HG02571 (cell line): ENCODE measurements at regions not wholly inside any gene's neighbourhood (a gene's known extent, or its start where the extent isn't known, plus 50 kb on each side); places are given as distances from the start of the nearest gene placed in this dataset.

ENCODE experiments used
- ATAC-seq: cut with Tn5 transposase; IDR thresholded peaks from one replicate; pipeline ENCODE4 v1.9.1; 2021; ENCODE audit warnings: mild to moderate bottlenecking, moderate library complexity; ENCODE audit not compliant: unreplicated experiment

DNA sequence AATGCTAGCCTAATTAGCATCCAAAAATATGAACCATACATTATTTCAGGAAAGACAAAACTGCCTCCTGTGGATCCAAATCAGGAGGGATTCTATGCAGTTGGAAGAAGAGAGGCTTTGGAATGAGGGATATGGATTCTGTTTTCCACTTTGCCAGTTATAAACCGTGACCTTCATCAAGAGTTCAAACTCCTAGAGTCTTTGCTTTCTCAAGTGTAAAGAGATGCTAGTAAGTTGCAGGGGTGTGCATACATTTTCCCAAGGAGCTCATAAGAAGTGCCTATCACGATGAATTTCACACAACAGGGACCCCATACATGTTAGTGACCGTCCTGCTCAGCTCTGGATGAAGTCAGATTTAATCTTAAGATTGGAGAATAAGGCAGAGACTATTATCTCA lies 542.5 kb downstream of the SOX11 start:
- no peak for ATAC-seq

DNA sequence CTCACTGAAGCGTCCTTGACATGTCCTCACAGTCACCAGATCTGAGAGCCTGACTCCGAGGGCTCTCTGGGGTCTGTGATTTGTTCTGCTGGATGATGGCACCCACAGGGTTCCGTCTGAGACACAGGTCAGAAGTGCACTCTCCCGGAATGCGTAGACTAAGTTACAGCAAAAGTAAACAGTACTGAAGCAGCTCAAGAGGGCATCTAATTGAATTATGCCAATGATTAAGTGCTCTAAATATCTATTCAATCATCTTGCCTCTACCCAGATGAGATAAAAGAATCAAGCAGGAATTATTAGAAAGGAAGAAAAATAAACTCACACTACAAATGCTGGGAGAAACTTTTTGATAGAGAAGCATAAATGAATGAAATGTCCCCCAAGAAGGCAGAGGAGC lies 544.1 kb downstream of the SOX11 start:
- no peak for ATAC-seq

GRCh38 chr2:6237039-6237660 lies 545.0 kb downstream of the SOX11 start:
- ATAC-seq = no peak

- no peak for ATAC-seq
These were observed 557.4 kb downstream of the SOX11 start for GRCh38 chr2:6249557-6249956.

DNA sequence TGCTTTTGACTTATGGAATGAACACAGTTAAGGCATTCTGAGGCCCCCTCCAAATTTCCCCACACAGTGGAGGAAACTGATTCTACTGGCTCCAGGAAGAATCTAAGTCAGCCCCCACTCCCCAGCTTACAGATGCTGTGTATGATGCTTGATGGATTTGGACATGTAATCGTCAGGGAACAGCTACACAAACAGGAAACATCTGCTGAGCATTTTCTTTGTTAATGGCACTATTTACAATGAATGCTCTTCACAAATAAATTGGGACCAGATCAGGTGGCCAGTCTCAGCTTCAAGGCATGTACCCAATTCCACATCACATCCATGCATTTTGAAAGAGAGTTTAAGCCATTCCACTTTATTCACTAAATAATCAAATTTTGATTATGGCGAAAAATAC lies 562.3 kb downstream of the SOX11 start:
- ATAC-seq = no peak

DNA sequence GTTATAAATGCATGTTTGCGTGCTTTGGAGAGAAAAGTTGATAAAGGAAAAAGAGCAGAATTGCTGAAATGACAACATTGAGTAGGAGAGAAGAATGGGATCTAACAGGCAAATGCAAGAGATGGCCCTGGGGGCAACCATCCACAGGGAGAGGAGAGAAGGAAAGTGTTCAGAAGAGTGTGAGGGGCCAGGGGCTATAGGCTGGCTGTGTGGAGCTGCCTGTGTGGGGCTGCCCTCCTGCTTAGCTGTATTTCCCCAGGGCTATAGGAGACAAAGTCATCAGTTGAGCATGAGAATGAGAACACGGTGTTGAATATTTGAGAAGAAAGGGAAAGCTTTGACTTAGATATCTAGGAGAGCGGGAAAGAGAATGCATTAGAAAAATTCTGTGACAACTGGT lies 572.0 kb downstream of the SOX11 start:
- no peak for ATAC-seq

- ATAC-seq = no peak
These were observed 584.2 kb downstream of the CMPK2 start for GRCh38 chr2:6281524-6281923.

- no peak for ATAC-seq
These were observed 582.4 kb downstream of the CMPK2 start for GRCh38 chr2:6283259-6283658.

GRCh38 chr2:6287406-6287805 lies 578.3 kb downstream of the CMPK2 start:
- no peak for ATAC-seq

GRCh38 chr2:6288791-6289190 lies 576.9 kb downstream of the CMPK2 start:
- no peak for ATAC-seq

- ATAC-seq = no peak
These were observed 575.3 kb downstream of the CMPK2 start for GRCh38 chr2:6290217-6291015.

DNA sequence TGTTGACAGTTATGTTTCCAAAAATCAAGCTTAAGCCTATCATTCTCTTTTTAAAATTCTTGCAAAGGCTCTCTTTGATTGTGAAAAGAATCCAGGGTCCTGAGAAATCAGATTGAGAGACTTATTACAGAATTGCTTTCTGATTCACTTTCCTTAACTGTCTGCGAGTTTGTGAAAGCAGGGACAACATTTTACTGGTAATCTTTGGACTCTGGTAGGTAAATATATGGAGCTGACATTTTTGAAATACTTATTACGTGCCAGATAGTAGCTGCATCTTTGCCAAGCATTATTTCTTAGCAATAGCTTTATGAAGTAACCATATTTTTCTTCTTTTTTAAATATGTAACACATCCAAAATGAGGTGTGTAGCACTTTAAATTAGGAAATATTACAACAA lies 570.9 kb downstream of the CMPK2 start:
- ATAC-seq = no peak

DNA sequence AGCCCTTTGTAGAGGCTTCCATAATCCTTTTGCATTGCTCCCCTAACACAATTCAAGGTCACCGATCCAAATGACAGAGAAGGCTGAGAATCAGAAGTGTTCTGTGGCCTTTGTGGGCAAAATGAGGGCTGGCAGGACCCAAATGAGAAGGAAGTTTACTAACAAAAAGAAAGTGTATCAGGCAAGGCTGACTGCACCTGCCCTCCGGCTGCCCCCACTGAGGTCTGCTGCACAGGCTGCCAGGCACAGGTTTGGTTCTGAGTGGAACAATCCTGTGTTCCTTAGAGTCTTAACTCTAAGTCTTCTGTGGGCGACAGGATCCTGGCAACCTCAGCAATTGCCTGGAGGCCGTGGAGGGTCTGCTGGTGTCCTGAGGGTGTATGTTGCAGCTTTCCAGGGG lies 568.5 kb downstream of the CMPK2 start:
- no peak for ATAC-seq

- ATAC-seq = no peak
These were observed 564.3 kb downstream of the CMPK2 start for GRCh38 chr2:6301426-6301825.

DNA sequence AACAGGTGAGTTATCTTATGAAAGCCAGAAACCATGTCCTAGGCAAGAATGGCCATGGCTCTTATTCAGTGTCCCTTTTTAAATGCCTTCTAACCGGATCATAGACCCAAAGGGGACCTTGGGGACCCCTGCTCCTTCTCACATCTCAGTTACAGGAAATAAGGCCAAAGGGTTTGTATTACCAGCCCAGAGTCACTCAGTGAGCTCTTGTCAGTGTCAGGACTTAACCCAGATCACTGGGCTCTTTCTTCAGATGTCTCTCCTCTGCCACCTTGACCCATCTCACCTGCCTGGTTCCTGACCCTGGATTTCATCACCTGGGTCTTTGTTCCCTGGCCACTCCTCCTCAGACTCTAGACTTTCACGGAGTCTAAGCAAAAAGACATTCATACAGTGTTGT lies 556.7 kb downstream of the CMPK2 start:
- no peak for ATAC-seq

DNA sequence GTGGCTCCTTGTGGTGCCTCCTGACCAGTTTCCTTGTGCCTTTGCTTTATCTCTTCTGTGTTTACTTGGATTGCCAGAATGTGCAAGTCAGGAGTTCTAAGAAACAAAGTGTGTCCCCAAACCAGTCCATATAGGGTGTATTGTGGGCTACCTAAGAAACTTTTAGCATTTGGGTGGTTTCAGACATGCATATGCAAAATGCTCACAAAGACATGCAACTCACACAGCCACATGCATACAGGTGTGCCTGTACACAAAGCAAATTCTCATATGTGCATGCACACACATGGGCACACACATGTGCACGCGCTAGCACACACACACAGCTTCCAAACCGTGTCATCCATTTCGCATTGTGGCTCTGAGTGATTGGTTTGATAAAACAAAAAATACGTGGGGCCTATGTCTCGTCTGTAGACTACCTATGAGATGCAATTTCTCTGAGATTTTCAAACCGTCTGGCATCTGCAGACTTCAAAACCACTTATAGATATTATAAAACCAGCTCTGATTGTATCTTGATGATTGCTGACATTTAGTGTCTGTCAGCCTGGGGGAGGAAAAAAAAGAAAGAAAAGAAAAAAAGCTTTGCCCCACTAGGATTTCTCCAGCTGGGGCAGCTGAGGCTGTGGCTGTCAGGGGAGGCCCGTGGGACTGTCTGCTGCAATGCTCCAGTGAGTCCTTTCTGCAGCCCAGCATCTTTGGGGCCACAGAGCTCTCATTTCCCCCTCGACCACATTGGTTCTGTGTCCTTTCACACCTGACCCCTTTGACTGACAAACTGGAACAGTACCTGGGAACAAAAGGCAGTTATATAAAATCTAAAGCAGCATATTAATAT lies 556.1 kb downstream of the CMPK2 start:
- ATAC-seq = peak; percentile 60

- ATAC-seq = no peak
These were observed 555.2 kb downstream of the CMPK2 start for GRCh38 chr2:6310256-6311215.

- no peak for ATAC-seq
These were observed 553.3 kb downstream of the CMPK2 start for GRCh38 chr2:6312367-6312766.

DNA sequence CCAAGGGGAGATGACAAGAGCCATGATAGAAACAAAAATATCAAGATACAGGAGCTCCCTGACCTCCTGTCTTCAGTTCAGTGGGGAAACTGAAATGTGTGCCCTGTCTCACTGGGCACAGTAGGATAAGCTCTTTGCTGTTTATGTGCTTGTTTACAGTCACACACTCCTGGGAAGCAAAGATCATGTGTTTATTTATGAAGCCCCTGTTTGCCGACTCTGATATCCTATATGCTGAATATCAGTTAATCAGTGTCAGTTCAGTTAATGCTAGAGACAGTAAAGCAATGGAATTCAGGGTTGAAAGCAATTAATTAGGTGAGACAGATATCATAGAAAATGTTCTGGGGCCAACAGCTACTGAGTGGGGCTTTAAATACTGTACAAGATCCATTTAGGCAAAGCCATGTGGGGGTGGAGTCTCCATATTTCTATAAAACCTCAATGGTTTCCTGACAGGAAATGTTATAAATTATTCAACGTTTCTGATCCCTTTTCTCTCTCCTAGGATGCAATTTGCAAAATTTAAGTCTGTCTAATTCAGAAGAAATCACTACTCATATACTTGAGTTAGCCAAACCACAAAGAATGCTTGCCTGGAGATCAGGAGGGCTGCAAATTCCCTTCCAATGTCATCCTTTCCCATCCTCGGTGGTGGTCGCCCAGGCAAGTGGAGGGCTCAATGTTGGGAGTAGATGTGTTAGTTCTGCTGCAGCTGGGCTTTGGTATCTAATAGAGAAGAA lies 551.3 kb downstream of the CMPK2 start:
- no peak for ATAC-seq

GRCh38 chr2:6325616-6326015 lies 540.1 kb downstream of the CMPK2 start:
- no peak for ATAC-seq
